ENCODE measurements at regions not wholly inside any gene's neighbourhood (a gene's known extent, or its start where the extent isn't known, plus 50 kb on each side); places are given as distances from the start of the nearest gene placed in this dataset.

DNA sequence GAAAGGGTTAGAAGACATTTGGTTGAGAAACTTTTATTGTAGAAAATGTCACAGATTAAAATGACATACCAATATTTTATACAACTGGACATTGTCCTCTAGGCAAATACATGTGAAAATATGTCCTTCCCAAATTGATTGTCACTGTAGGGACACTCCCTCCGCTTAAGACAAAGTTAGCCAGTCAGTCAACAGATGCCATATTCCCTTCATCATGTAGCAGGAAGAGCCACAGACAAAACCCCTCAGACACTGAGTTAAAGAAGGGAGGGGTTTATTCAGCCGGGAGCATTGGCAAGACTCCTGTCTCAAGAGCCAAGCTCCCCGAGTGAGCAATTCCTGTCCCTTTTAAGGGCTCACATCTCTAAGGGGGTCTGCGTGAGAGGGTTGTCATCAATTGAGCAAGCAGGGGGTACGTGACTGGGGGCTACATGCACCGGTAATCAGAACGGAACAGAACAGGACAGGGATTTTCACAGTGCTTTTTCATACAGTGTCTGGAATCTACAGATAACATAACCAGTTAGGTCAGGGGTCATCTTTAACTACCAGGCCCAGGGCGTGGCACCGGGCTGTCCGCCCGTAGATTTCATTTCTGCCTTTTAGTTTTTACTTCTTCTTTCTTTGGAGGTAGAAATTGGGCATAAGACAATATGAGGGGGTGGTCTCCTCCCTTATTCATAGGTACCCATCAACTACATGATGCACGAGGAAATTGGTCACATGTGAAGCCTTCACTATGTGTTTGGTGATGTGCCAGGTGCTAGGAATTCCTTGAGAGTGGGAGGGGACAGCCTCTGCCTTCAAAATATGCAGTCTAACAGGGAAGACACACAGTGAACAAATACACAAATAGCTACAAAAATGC lies 155.7 kb upstream of the CDYL start:
- H3K4me3 ChIP-seq (ENCODE audit: low read depth, low read length): no peak overlapping the region
- DNase-seq (ENCODE audit: low read depth): no peak
- TF ChIP-seq, protein P1, sequence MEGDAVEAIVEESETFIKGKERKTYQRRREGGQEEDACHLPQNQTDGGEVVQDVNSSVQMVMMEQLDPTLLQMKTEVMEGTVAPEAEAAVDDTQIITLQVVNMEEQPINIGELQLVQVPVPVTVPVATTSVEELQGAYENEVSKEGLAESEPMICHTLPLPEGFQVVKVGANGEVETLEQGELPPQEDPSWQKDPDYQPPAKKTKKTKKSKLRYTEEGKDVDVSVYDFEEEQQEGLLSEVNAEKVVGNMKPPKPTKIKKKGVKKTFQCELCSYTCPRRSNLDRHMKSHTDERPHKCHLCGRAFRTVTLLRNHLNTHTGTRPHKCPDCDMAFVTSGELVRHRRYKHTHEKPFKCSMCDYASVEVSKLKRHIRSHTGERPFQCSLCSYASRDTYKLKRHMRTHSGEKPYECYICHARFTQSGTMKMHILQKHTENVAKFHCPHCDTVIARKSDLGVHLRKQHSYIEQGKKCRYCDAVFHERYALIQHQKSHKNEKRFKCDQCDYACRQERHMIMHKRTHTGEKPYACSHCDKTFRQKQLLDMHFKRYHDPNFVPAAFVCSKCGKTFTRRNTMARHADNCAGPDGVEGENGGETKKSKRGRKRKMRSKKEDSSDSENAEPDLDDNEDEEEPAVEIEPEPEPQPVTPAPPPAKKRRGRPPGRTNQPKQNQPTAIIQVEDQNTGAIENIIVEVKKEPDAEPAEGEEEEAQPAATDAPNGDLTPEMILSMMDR (IDR thresholded peaks at IDR 0.05; ENCODE audit: insufficient read depth, low read depth, low read length, missing control alignments): no peak

DNA sequence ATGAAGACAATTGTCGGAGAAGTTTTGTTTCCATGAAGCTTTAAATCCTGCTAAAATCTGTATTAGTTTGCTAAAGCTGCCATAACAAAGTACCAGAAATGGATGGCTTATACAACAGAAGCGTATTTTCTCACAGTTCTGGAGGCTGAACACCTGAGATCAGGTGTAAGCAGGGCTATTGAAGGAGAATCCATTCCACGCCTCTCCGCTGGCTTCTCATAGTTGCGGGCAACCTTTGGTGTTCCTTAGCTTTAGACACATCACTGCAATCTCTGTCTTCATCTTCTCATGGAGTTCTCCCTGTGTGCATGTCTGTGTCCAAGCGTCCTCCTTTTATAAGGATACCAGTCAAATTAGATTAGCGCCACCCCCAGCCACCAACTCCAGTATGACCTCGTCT lies 159.9 kb upstream of the CDYL start:
- TF ChIP-seq, protein P1 (IDR thresholded peaks at IDR 0.05; ENCODE audit: insufficient read depth, low read depth, low read length, missing control alignments): no peak
- DNase-seq (ENCODE audit: low read depth): no peak
- no peak overlapping the region for H3K4me3 ChIP-seq (ENCODE audit: low read depth, low read length)

DNA sequence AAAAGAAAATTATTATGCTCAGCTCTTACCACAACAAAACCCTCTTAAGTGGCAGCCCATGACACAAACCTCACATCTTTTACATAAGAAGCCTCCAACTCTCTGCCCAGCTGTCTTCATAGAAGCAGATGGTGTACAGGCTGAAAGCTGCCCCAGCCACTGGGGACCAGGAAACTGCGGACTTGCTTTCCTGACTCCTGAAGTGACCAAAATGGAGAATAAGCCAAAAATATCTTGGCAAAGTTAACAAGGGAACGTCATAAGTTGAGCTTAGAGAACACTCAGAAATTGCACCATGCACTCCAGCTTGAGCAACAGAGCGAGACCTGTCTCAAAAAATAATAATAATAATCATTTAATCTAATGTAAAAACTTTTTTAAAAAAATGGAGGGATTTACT lies 160.3 kb upstream of the CDYL start:
- TF ChIP-seq, protein P1 (IDR thresholded peaks at IDR 0.05; ENCODE audit: insufficient read depth, low read depth, low read length, missing control alignments): no peak
- DNase-seq (ENCODE audit: low read depth): no peak
- no peak overlapping the region for H3K4me3 ChIP-seq (ENCODE audit: low read depth, low read length)

DNA sequence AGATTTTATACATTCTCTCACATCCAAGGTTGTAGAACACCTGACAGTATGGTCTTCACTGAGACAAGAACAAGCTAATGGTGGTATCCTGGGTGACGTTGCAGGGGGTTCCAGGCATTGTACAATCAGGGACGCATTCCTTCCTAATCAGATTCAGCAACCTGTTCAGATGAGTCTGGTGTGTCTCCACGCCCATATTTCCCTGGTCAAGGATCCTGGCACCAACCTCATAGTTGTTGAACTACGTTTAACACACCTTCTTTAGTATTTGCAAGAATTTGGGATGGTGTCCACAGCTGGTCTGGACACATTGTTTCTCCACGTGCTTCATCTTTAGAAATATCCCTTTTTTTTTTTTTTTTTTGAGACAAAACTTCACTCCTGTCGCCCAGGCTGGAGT lies 161.0 kb upstream of the CDYL start:
- no peak overlapping the region for H3K4me3 ChIP-seq (ENCODE audit: low read depth, low read length)
- TF ChIP-seq, protein P1 (IDR thresholded peaks at IDR 0.05; ENCODE audit: insufficient read depth, low read depth, low read length, missing control alignments): no peak
- DNase-seq (ENCODE audit: low read depth): no peak

GRCh38 chr6:4614637-4615036 lies 161.6 kb upstream of the CDYL start:
- TF ChIP-seq, protein P1 (IDR thresholded peaks at IDR 0.05; ENCODE audit: insufficient read depth, low read depth, low read length, missing control alignments): no peak
- no peak overlapping the region for H3K4me3 ChIP-seq (ENCODE audit: low read depth, low read length)
- DNase-seq (ENCODE audit: low read depth): no peak

- DNase-seq (ENCODE audit: low read depth): no peak
- TF ChIP-seq, protein P1 (IDR thresholded peaks at IDR 0.05; ENCODE audit: insufficient read depth, low read depth, low read length, missing control alignments): no peak
- no peak overlapping the region for H3K4me3 ChIP-seq (ENCODE audit: low read depth, low read length)
Observed at GRCh38 chr6:4613795-4614194, 162.4 kb upstream of the CDYL start.

- H3K4me3 ChIP-seq (ENCODE audit: low read depth, low read length): no peak overlapping the region
- DNase-seq (ENCODE audit: low read depth): no peak
- TF ChIP-seq, protein P1 (IDR thresholded peaks at IDR 0.05; ENCODE audit: insufficient read depth, low read depth, low read length, missing control alignments): no peak
Observed at GRCh38 chr6:4613381-4613780, 162.8 kb upstream of the CDYL start.

Data from GM12865 (cell line).